ENCODE measurements at regions not wholly inside any gene's neighbourhood (a gene's known extent, or its start where the extent isn't known, plus 50 kb on each side); places are given as distances from the start of the nearest gene placed in this dataset.

DNA sequence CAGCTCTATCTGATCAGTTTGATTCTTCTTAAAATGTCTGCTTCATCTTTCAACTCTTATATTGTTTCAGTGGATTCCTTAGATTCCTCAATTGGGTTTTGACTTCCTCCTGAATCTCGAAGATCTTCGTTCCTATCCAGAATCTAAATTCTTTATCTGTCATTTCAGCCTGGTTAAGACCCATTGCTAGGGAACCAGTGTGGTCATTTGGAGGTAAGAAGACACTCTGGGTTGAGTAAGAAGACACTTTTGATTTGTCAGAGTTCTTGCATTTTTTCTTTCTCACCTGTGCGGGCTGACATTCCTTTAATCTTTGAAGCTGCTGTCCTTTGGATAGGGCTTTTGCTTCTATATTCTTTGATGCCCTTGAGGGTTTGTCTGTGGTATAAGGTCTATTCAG lies 291.9 kb downstream of the SLC7A11 start:
- Histone ChIP-seq H2BK15ac (ENCODE audit: low read depth, low read length) (no peak overlapping the region), H4K8ac (ENCODE audit: low read depth in 2 of 2, low read length in 2 of 2) (no peak overlapping the region), H3K36me3 (ENCODE audit: control insufficient read depth, insufficient read depth, low read length) (no peaks in the 10 kb centered on the region), H3K4me1 (ENCODE audit: control insufficient read depth, insufficient read depth, low read length) (no peaks in the 10 kb centered on the region), H2AK5ac (ENCODE audit: low read depth, low read length) (no peak overlapping the region), H2BK5ac (ENCODE audit: low read depth, low read length, poor library complexity, severe bottlenecking) (no peak overlapping the region), H2AK9ac (replicated peaks; ENCODE audit: low read depth, low read length, poor library complexity) (no peak overlapping the region), H3K79me1 (ENCODE audit: low read depth in 1 of 2, low read length in 2 of 2) (no peaks in the 10 kb centered on the region), H4K20me1 (ENCODE audit: insufficient read depth, low read length) (no peaks in the 10 kb centered on the region), H3K9me1 (ENCODE audit: insufficient read depth, low read length) (no peaks in the 10 kb centered on the region), H4K5ac (ENCODE audit: low read depth, low read length) (no peak overlapping the region), H3K9ac (ENCODE audit: low read depth, low read length) (no peak overlapping the region), H3K9me3 (ENCODE audit: control insufficient read depth, insufficient read depth, low read length) (no peaks in the 10 kb centered on the region; the same call in 1 of the 2 replicates), H3K4me3 (ENCODE audit: insufficient read depth, low read depth, low read length) (no peak overlapping the region), H3K23ac (ENCODE audit: low read depth, low read length) (no peak overlapping the region), H2BK20ac (ENCODE audit: low read depth, low read length) (no peak overlapping the region), H3K4ac (ENCODE audit: low read depth, low read length) (no peak overlapping the region), H3K18ac (ENCODE audit: low read depth, low read length) (no peak overlapping the region), H3K27me3 (ENCODE audit: control insufficient read depth, insufficient read depth, low read length) (no peaks in the 10 kb centered on the region), H4K91ac (ENCODE audit: insufficient read depth, low read depth, low read length) (no peak overlapping the region), H3K27ac (ENCODE audit: insufficient read depth, low read length) (no peak overlapping the region), H3K4me2 (ENCODE audit: low read depth, low read length) (no peak overlapping the region), H2AFZ (replicated peaks; ENCODE audit: low read length, poor library complexity) (no peak overlapping the region), H3K56ac (ENCODE audit: extremely low read depth, insufficient read depth, low read length) (no peak overlapping the region), H3K14ac (replicated peaks; ENCODE audit: low read depth, low read length) (no peak overlapping the region), H2BK120ac (ENCODE audit: low read depth, low read length) (no peak overlapping the region)
- dilution Hi-C loops (cut with HindIII; ENCODE audit: low sequenced_read_pairs, unreplicated experiment) (no loop called here), intact Hi-C loops (cut with micrococcal nuclease) (no loop called here), in situ Hi-C loops (cut with MboI; ENCODE audit: low sequenced_read_pairs) (no loop called here)
- DNase-seq, result no peak
- no CpG with 5 or more reads among the region's 3 CpGs for WGBS, 2 experiments (ENCODE audit: extremely low coverage in 2 of 2, insufficient read length in 1 of 2)
- no TSS peak for BruUV-seq (replicated peaks)
- CTCF ChIA-PET, result no interaction called here
- POLR2A ChIA-PET (ENCODE audit: unreplicated experiment), result no interaction called here
- TF ChIP-seq RCOR1 (IDR thresholded peaks at IDR 0.05; ENCODE audit: insufficient replicate concordance, low read length), result no peak
- TF ChIP-seq, protein P1, sequence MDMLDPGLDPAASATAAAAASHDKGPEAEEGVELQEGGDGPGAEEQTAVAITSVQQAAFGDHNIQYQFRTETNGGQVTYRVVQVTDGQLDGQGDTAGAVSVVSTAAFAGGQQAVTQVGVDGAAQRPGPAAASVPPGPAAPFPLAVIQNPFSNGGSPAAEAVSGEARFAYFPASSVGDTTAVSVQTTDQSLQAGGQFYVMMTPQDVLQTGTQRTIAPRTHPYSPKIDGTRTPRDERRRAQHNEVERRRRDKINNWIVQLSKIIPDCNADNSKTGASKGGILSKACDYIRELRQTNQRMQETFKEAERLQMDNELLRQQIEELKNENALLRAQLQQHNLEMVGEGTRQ (IDR thresholded peaks at IDR 0.05; ENCODE audit: low read depth, low read length), result no peak
- TF ChIP-seq MAFK (IDR thresholded peaks at IDR 0.05; ENCODE audit: low read depth, low read length), result no peak
- no peak for TF ChIP-seq CEBPB (IDR thresholded peaks at IDR 0.05; ENCODE audit: low read depth, low read length)
- no peak for TF ChIP-seq RAD21 (IDR thresholded peaks at IDR 0.05; ENCODE audit: low read length)
- TF ChIP-seq CHD1 (IDR thresholded peaks at IDR 0.05; ENCODE audit: low read depth, low read length), result no peak
- TF ChIP-seq FOS (IDR thresholded peaks at IDR 0.05; ENCODE audit: low read depth, low read length), result no peak
- TF ChIP-seq BHLHE40 (IDR thresholded peaks at IDR 0.05; ENCODE audit: low read depth, low read length), result no peak
- no peak for TF ChIP-seq NFE2L2 (IDR thresholded peaks at IDR 0.05; ENCODE audit: low read depth, low read length)
- TF ChIP-seq, protein P2, sequence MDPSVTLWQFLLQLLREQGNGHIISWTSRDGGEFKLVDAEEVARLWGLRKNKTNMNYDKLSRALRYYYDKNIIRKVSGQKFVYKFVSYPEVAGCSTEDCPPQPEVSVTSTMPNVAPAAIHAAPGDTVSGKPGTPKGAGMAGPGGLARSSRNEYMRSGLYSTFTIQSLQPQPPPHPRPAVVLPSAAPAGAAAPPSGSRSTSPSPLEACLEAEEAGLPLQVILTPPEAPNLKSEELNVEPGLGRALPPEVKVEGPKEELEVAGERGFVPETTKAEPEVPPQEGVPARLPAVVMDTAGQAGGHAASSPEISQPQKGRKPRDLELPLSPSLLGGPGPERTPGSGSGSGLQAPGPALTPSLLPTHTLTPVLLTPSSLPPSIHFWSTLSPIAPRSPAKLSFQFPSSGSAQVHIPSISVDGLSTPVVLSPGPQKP (IDR thresholded peaks at IDR 0.05; ENCODE audit: borderline replicate concordance, low read depth, low read length), result no peak
- no peak for TF ChIP-seq MXI1 (IDR thresholded peaks at IDR 0.05; ENCODE audit: borderline replicate concordance, low read depth, low read length)
- TF ChIP-seq POLR2A (IDR thresholded peaks at IDR 0.05; ENCODE audit: low read depth, low read length), result no peak
- no peak for ATAC-seq (ENCODE audit: low read depth)

Data from IMR-90 (cell line).